GM23338 (cell line): ENCODE measurements at regions not wholly inside any gene's neighbourhood (a gene's known extent, or its start where the extent isn't known, plus 50 kb on each side); places are given as distances from the start of the nearest gene placed in this dataset.
A peak's percentile ranks its signal among the peaks of the same experiment; 100 is the strongest.

ENCODE experiments used
- ATAC-seq: fragments of 200-7000 bp; cut with Tn5 transposase; 3 replicates; pipeline ENCODE4 v1.9.1; 2020
- DNase-seq: peaks from one replicate; pipeline ENCODE4 v3.0.0-alpha.2; 2015; ENCODE audit warnings: low spot score
- H2AFZ ChIP-seq: fragments of 200-600 bp; sonication (generic); 2 replicates; pipeline ENCODE4 v1.8.0; 2016; ENCODE audit warnings: antibody characterized with exemption, mild to moderate bottlenecking, moderate library complexity
- H3F3A ChIP-seq: fragments of 200-600 bp; sonication (generic); replicated peaks from 2 replicates; pipeline ENCODE4 v1.8.0; 2017; ENCODE audit warnings: antibody characterized with exemption, mixed run types, low read depth
- H3K27ac ChIP-seq: fragments of 200-600 bp; sonication (generic); 2 replicates; pipeline ENCODE4 v1.6.1; 2016; ENCODE audit warnings: low read depth
- H3K27me3 ChIP-seq: fragments of 200-600 bp; sonication (generic); 2 replicates; pipeline ENCODE4 v1.8.0; 2016; ENCODE audit warnings: mild to moderate bottlenecking, mixed run types, moderate library complexity; ENCODE audit not compliant: insufficient read depth
- H3K36me3 ChIP-seq: fragments of 200-600 bp; sonication (generic); 2 replicates; pipeline ENCODE4 v1.8.0; 2016; ENCODE audit warnings: mild to moderate bottlenecking; ENCODE audit not compliant: insufficient read depth
- H3K4me1 ChIP-seq: fragments of 200-600 bp; sonication (generic); 2 replicates; pipeline ENCODE4 v1.8.0; 2016; ENCODE audit warnings: mild to moderate bottlenecking, moderate library complexity; ENCODE audit not compliant: insufficient read depth
- H3K4me2 ChIP-seq: fragments of 200-600 bp; sonication (generic); 2 replicates; pipeline ENCODE4 v1.7.1; 2017; ENCODE audit warnings: mixed run types
- H3K4me3 ChIP-seq: fragments of 200-600 bp; sonication (generic); 2 replicates; pipeline ENCODE4 v1.6.1; 2016; ENCODE audit warnings: mixed run types
- H3K79me2 ChIP-seq: fragments of 200-600 bp; sonication (generic); replicated peaks from 2 replicates; pipeline ENCODE4 v1.8.0; 2017; ENCODE audit warnings: mild to moderate bottlenecking; ENCODE audit not compliant: insufficient read depth
- H3K9me2 ChIP-seq: fragments of 200-600 bp; sonication (generic); 2 replicates; pipeline ENCODE4 v1.8.0; 2017; ENCODE audit not compliant: insufficient read depth
- H4K20me1 ChIP-seq: fragments of 200-600 bp; sonication (generic); replicated peaks from 2 replicates; pipeline ENCODE4 v1.8.0; 2017; ENCODE audit warnings: mild to moderate bottlenecking; ENCODE audit not compliant: insufficient read depth
- H3K27ac Mint-ChIP-seq: 2 replicates; pipeline ENCODE4 v1.8.0; 2020; ENCODE audit warnings: inconsistent platforms, mild to moderate bottlenecking, moderate library complexity, mixed read lengths
- H3K27me3 Mint-ChIP-seq: 3 replicates; pipeline ENCODE4 v1.8.0; 2022; ENCODE audit warnings: low read depth, mild to moderate bottlenecking, moderate library complexity, mixed read lengths, inconsistent platforms; ENCODE audit not compliant: insufficient read depth, poor library complexity
- H3K36me3 Mint-ChIP-seq: 3 replicates; pipeline ENCODE4 v1.8.0; 2021; ENCODE audit warnings: low read depth, mild to moderate bottlenecking, inconsistent platforms, moderate library complexity, mixed read lengths
- H3K4me1 Mint-ChIP-seq: 3 replicates; pipeline ENCODE4 v1.8.0; 2020; ENCODE audit warnings: mild to moderate bottlenecking, inconsistent platforms, mixed read lengths
- H3K4me3 Mint-ChIP-seq: 3 replicates; pipeline ENCODE4 v1.8.0; 2021; ENCODE audit warnings: moderate library complexity, mild to moderate bottlenecking, inconsistent platforms, mixed read lengths
- H3K9me3 Mint-ChIP-seq: 3 replicates; pipeline ENCODE4 v1.8.0; 2020; ENCODE audit warnings: moderate library complexity, mild to moderate bottlenecking, inconsistent platforms, mixed read lengths
- CTCF ChIP-seq, 2 experiments: fragments of 200-600 bp in 1 of 2; sonication (generic) in 1 of 2; conservative IDR thresholded peaks; 2 replicates each; pipeline versions ENCODE4 v1.5.1 to v1.6.1; 2016 to 2017; ENCODE audit warnings: antibody characterized with exemption in 2 of 2, low read depth in 2 of 2, mild to moderate bottlenecking in 2 of 2, moderate library complexity in 1 of 2
- ETS1 ChIP-seq: IDR thresholded peaks from 2 replicates; pipeline ENCODE4 v1.6.1; 2016; ENCODE audit warnings: antibody characterized with exemption
- EZH2 ChIP-seq: fragments of 200-600 bp; sonication (generic); IDR thresholded peaks from one replicate; pipeline ENCODE4 v1.8.0; 2017; ENCODE audit warnings: antibody characterized with exemption, mild to moderate bottlenecking, low read depth; ENCODE audit not compliant: unreplicated experiment
- JUNB ChIP-seq: IDR thresholded peaks from one replicate; pipeline ENCODE4 v1.6.1; 2016; ENCODE audit warnings: antibody characterized with exemption; ENCODE audit not compliant: unreplicated experiment
- POLR2AphosphoS5 ChIP-seq: IDR thresholded peaks from 2 replicates; pipeline ENCODE4 v1.6.1; 2016; ENCODE audit warnings: antibody characterized with exemption, low read depth
- REST ChIP-seq: IDR thresholded peaks from one replicate; pipeline ENCODE4 v1.6.1; 2018; ENCODE audit warnings: antibody characterized with exemption; ENCODE audit not compliant: unreplicated experiment
- ZNF114 ChIP-seq: fragments of 250-450 bp; sonication (Bioruptor Pico); IDR thresholded peaks from 2 replicates; pipeline ENCODE4 v1.5.0; 2020; ENCODE audit warnings: mild to moderate bottlenecking, moderate library complexity
- ZNF331 ChIP-seq: fragments of 250-450 bp; sonication (Bioruptor Pico); IDR thresholded peaks from 2 replicates; pipeline ENCODE4 v1.5.0; 2020; ENCODE audit warnings: low read depth, mild to moderate bottlenecking, moderate library complexity
- ZNF462 ChIP-seq: fragments of 250-450 bp; sonication (Bioruptor Pico); IDR thresholded peaks from 2 replicates; pipeline ENCODE4 v1.5.0; 2020; ENCODE audit warnings: mild to moderate bottlenecking, moderate library complexity

- Histone ChIP-seq H4K20me1 (peaks cover 53% of the 10 kb centered on the region), H3K27ac (peak overlapping the region; percentile 60; the same call in 1 of the 2 replicates), H3K4me2 (no peak overlapping the region), H3F3A (peaks cover 6% of the 10 kb centered on the region; the same call in 1 of the 2 replicates), H3K27me3 (no peaks in the 10 kb centered on the region), H3K9me2 (no peaks in the 10 kb centered on the region), H3K4me1 (peaks cover 34% of the 10 kb centered on the region), H3K4me3 (no peak overlapping the region), H3K36me3 (no peaks in the 10 kb centered on the region), H2AFZ (no peak overlapping the region), H3K79me2 (peaks cover 55% of the 10 kb centered on the region)
- H3K36me3 Mint-ChIP-seq: peaks cover 3% of the 10 kb centered on the region; the same call in 2 of the 3 replicates
- ATAC-seq: peak; percentile 64
- no peaks in the 10 kb centered on the region for H3K9me3 Mint-ChIP-seq
- peak; percentile 61 for DNase-seq
- H3K27ac Mint-ChIP-seq: peak overlapping the region; percentile 83
- TF ChIP-seq CTCF (conservative IDR thresholded peaks at IDR 0.05; ENCODE audit: low read depth in 2 of 2) (peak; percentile 10 to 49; a peak in 2 of 4 replicates), ZNF114 (CRISPR knock-in tag) (no peak)
- H3K4me1 Mint-ChIP-seq: peaks cover 82% of the 10 kb centered on the region
- H3K4me3 Mint-ChIP-seq: no peak overlapping the region; the same call in 2 of the 3 replicates
- H3K27me3 Mint-ChIP-seq: peaks cover 8% of the 10 kb centered on the region
These were observed 164.1 kb downstream of the GLI2 start for GRCh38 chr2:120899771-120900170.

GRCh38 chr2:120901201-120901600, 165.5 kb downstream of the GLI2 start:
- Mint-ChIP-seq H3K4me3 (no peak overlapping the region), H3K27ac (no peak overlapping the region; the same call in 1 of the 2 replicates), H3K9me3 (no peaks in the 10 kb centered on the region), H3K27me3 (peaks cover 6% of the 10 kb centered on the region), H3K36me3 (no peaks in the 10 kb centered on the region; the same call in 2 of the 3 replicates), H3K4me1 (peaks cover 77% of the 10 kb centered on the region)
- H3K9me2 ChIP-seq: no peaks in the 10 kb centered on the region
- no peak for DNase-seq
- no peaks in the 10 kb centered on the region for H3K27me3 ChIP-seq
- ATAC-seq: no peak
- H4K20me1 ChIP-seq: peaks cover 54% of the 10 kb centered on the region
- peaks cover 44% of the 10 kb centered on the region for H3K79me2 ChIP-seq
- no peak overlapping the region for H3K4me3 ChIP-seq
- peaks cover 34% of the 10 kb centered on the region for H3K4me1 ChIP-seq
- no peak overlapping the region for H2AFZ ChIP-seq
- H3F3A ChIP-seq: peaks cover 6% of the 10 kb centered on the region; the same call in 1 of the 2 replicates
- H3K4me2 ChIP-seq: no peak overlapping the region
- H3K36me3 ChIP-seq: no peaks in the 10 kb centered on the region
- H3K27ac ChIP-seq: no peak overlapping the region
- TF ChIP-seq ZNF462 (CRISPR knock-in tag) (no peak), POLR2AphosphoS5 (no peak), EZH2 (no peak), JUNB (no peak), ETS1 (no peak), ZNF114 (CRISPR knock-in tag) (no peak), ZNF331 (CRISPR knock-in tag) (no peak), REST (no peak)
